Activated CD4-positive, alpha-beta T cell treated with anti-CD3 and anti-CD28 coated beads for 36 hours (primary cell): ENCODE measurements at regions not wholly inside any gene's neighbourhood (a gene's known extent, or its start where the extent isn't known, plus 50 kb on each side); places are given as distances from the start of the nearest gene placed in this dataset.

Source experiments
- ATAC-seq: fragments of 200-7000 bp; cut with Tn5 transposase; one replicate; pipeline ENCODE4 v1.10.0; 2021; ENCODE audit warnings: mild to moderate bottlenecking, moderate library complexity
- CTCF ChIA-PET: fragments of 350-600 bp; sonication (Branson Sonifier 250); formaldehyde crosslinking; loops from one replicate; lab custom pipeline; 2021; ENCODE audit warnings: antibody characterized with exemption; lab: Charles Lee
- POLR2A ChIA-PET: fragments of 350-600 bp; sonication (Branson Sonifier 250); formaldehyde crosslinking; loops from one replicate; lab custom pipeline; 2021; ENCODE audit warnings: antibody characterized with exemption, inconsistent platforms; lab: Charles Lee
- DNase-seq: peaks from one replicate; pipeline ENCODE4 v3.0.0-alpha.2; 2020
- H3K27ac Mint-ChIP-seq: one replicate; pipeline ENCODE4 v1.8.0; 2021; ENCODE audit warnings: mixed read lengths
- H3K27me3 Mint-ChIP-seq: one replicate; pipeline ENCODE4 v1.8.0; 2021; ENCODE audit warnings: mixed read lengths
- H3K36me3 Mint-ChIP-seq: one replicate; pipeline ENCODE4 v1.8.0; 2021; ENCODE audit warnings: low read depth, mixed read lengths
- H3K4me1 Mint-ChIP-seq: one replicate; pipeline ENCODE4 v1.8.0; 2021; ENCODE audit warnings: mixed read lengths
- H3K4me3 Mint-ChIP-seq: one replicate; pipeline ENCODE4 v1.8.0; 2021; ENCODE audit warnings: mild to moderate bottlenecking, moderate library complexity, mixed read lengths
- H3K9me3 Mint-ChIP-seq: one replicate; pipeline ENCODE4 v1.8.0; 2021; ENCODE audit warnings: low read depth, mixed read lengths
- intact Hi-C, 2 experiments: fragments of 100-400 bp; cut with DNase I in 1 of 2; cut with micrococcal nuclease in 1 of 2; formaldehyde crosslinking; loops; one replicate each; pipeline versions ENCODE4 v1.14.2 to v1.15.1; 2022 to 2024; cut with DNase I, micrococcal nuclease

DNA sequence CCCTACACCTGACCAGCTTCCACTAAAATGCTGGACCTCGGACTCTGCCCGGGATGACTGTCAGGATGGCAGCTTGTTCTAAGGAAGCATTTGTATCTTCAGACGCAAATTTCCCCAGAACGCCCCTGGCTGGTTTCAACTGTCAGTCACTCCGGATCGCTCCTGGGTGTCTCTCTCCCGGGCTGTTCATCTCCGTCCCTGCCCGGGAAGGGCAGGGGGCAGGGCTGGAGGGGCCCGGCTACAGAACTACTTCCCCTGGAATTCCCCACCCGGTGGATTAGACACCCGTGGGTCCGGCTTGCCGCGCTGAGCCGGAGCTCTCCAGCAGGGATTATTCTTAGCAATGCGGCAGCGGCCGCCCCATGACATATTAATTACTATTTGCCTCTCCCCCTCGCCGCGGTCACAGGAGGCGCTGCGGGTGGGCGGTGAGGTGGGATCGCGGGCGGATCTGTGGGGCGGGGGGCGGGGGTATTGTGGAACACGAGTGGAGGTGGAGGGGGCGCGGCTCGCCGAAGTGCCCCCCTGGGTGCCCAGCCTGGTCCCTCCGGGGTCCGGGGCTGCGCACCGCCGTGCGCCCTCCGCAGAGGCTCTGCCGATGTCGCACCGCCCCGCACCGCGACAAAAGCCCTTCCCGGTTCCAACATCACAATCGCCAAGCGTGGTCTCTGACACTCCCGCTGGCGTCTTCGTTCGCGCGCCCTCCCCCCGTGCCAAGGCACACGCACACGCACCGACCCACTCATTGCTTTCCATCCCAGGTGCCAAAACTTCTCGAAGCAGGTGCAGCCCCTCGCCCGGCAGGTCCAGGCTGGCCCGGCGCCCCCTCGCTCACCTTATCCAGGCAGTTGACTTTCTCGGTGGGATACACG lies 276.1 kb upstream of the NEBL start:
- intact Hi-C loops = no loop called here
- Mint-ChIP-seq H3K4me3 (peak overlapping the region; percentile 60), H3K9me3 (no peaks in the 10 kb centered on the region), H3K36me3 (no peaks in the 10 kb centered on the region), H3K27me3 (peaks cover 51% of the 10 kb centered on the region), H3K4me1 (peaks cover 3% of the 10 kb centered on the region), H3K27ac (no peak overlapping the region)
- POLR2A ChIA-PET = no interaction called here
- ATAC-seq (no peak), DNase-seq (peak; percentile 16)
- CTCF ChIA-PET = interaction anchor here (0.6 to 1.7 kb wide), 3 partner anchors 8 to 686 kb away, joined by 3 to 5 read pairs (median 4); no protein-coding TSS in a partner anchor

DNA sequence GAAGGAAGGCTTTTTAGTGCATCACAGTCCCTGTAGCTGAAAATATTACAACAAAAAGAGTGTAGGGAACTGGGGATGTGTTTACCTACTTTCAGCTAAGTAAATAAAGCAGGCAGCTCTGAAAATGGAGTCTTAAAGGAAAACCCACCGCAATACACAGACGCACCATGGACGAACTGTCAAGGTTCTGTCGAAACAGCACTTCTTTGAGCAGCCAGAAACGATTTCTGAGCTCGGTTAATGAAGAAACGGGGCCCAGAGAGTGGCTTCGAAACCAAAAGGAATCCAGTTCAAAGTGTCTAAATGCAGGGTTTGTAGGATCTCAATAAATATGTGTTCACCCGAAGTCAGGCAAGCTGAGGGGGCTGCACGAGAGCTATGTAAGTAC lies 275.4 kb upstream of the NEBL start:
- DNase-seq = no peak
- Mint-ChIP-seq H3K4me3 (no peak overlapping the region), H3K27ac (no peak overlapping the region), H3K9me3 (no peaks in the 10 kb centered on the region), H3K4me1 (peaks cover 3% of the 10 kb centered on the region), H3K27me3 (peaks cover 48% of the 10 kb centered on the region), H3K36me3 (no peaks in the 10 kb centered on the region)
- ChIA-PET CTCF (interaction anchor here (0.6 to 1.7 kb wide), 3 partner anchors 9 to 687 kb away, joined by 3 to 5 read pairs (median 4); no protein-coding TSS in a partner anchor), POLR2A (no interaction called here)
- intact Hi-C loops = no loop called here
- ATAC-seq = no peak

DNA sequence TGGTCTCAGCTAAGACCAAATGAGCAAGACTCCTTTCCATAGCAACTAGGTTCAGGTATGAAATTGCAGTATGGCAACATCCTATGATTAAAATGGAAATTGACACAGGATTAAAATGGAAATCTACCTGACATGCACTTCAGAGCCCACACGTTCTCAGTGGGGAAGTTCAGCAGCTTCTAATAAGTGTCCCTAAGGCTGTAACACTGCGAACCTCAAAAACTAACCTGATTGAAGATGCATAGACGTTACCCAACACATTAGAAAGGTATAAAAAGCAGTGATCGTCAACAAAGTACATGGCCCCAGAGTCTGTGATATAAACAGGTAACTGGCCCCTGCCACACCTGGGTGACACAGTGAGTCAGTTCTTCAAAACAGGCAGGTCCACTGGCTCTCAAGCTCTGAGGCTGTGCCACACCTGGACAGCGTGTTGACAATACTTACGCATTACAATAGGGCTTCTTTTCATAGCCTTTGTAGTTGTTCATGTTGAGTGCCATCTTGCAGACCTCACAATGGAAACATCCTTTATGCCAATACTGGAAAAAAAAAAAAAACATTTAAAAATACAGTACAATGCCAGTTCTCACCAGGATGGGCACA lies 274.9 kb upstream of the NEBL start:
- Mint-ChIP-seq H3K27ac (no peak overlapping the region), H3K4me3 (no peak overlapping the region), H3K36me3 (no peaks in the 10 kb centered on the region), H3K4me1 (peaks cover 3% of the 10 kb centered on the region), H3K9me3 (no peaks in the 10 kb centered on the region), H3K27me3 (peaks cover 46% of the 10 kb centered on the region)
- intact Hi-C loops = no loop called here
- ATAC-seq = no peak
- DNase-seq = no peak
- ChIA-PET CTCF (interaction anchor here (0.6 to 1.7 kb wide), 3 partner anchors 9 to 687 kb away, joined by 3 to 5 read pairs (median 4); no protein-coding TSS in a partner anchor), POLR2A (no interaction called here)

DNA sequence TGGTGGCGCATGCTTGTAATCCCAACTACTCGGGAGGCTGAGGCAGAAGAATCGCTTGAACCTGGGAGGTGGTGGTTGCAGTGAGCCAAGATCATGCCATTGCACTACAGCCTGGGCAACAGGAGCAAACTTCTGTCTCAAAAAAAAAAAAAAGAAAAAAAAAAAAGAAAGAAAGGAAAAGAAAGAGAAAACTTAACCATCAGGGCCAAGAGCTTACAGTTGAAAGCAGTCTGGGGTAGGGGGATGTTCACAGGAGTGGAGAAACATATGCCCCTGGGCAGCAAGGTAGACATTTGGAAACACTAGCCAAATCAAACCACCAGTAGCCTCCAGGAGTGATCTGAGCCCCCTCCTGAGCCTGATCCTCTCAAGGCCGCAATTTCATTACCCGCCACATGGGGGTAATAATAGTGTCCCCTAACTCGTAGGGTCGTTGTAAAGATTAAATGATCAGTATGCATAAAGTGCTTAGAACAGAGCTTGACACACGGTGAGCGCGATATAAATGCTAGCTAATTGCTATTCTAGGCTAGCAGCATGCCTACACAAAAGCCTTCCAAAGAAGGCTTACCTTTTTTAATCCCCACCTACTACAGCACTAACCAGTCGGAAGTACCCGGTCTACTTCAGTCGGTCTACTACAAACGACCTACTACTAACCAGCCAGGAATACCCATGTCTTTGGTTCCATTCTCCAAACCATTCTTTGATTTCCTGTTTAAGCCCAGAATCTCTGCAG lies 274.3 kb upstream of the NEBL start:
- Mint-ChIP-seq H3K27ac (no peak overlapping the region), H3K4me3 (no peak overlapping the region), H3K9me3 (no peaks in the 10 kb centered on the region), H3K27me3 (peaks cover 39% of the 10 kb centered on the region), H3K36me3 (no peaks in the 10 kb centered on the region), H3K4me1 (peaks cover 3% of the 10 kb centered on the region)
- ATAC-seq (no peak), DNase-seq (peak; percentile 20)
- intact Hi-C loops = no loop called here
- ChIA-PET CTCF (interaction anchor here (0.5 to 1.7 kb wide), 2 partner anchors 10 to 1105 kb away, joined by 3 to 5 read pairs; no protein-coding TSS in a partner anchor), POLR2A (no interaction called here)

DNA sequence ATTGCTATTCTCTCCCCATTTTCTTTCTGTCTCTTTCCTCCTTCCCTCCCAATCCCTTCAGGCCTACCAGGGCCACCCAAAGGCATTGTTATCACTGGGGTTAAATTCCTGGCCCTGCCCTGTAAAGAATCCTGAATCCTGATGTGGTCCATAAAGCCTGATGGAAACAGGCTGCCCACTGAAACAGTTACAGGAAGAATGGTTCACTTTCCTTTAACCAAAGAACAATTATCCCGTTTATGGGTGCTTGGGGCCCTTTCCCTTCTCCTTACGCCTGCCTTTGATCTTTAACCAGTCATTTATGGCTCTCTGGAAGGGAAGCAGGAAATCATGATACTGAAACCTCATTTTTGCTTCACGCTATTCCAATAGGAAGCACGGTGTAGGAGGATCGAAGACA lies 273.1 kb upstream of the NEBL start:
- Mint-ChIP-seq H3K36me3 (no peaks in the 10 kb centered on the region), H3K27ac (no peak overlapping the region), H3K4me1 (peaks cover 3% of the 10 kb centered on the region), H3K4me3 (no peak overlapping the region), H3K9me3 (no peaks in the 10 kb centered on the region), H3K27me3 (peaks cover 30% of the 10 kb centered on the region)
- ChIA-PET POLR2A (no interaction called here), CTCF (no interaction called here)
- intact Hi-C loops = no loop called here
- no peak for DNase-seq
- no peak for ATAC-seq

DNA sequence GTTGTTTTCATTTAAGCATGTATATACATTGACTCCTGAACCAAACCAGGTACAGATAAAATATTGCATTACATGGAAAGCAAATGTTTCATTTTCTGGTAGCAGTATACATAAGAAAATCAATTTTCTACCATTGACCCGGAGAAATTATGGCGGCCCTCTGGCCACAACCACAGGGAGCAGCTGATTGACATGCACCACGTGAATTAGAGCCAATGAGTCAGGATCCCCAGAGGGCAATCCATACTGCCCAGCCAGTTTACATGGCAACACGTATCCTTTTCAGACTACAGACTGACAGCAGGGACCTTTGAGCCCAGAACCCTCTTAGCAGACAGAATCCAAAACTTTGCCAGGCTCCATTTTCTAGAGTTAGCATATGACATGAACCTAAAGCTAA lies 272.2 kb upstream of the NEBL start:
- H3K27ac Mint-ChIP-seq = no peak overlapping the region
- intact Hi-C loops = no loop called here
- DNase-seq = no peak
- no peak overlapping the region for H3K4me3 Mint-ChIP-seq
- H3K27me3 Mint-ChIP-seq = peaks cover 23% of the 10 kb centered on the region
- H3K9me3 Mint-ChIP-seq = no peaks in the 10 kb centered on the region
- POLR2A ChIA-PET = no interaction called here
- H3K36me3 Mint-ChIP-seq = no peaks in the 10 kb centered on the region
- no peak for ATAC-seq
- H3K4me1 Mint-ChIP-seq = peaks cover 3% of the 10 kb centered on the region
- CTCF ChIA-PET = no interaction called here

DNA sequence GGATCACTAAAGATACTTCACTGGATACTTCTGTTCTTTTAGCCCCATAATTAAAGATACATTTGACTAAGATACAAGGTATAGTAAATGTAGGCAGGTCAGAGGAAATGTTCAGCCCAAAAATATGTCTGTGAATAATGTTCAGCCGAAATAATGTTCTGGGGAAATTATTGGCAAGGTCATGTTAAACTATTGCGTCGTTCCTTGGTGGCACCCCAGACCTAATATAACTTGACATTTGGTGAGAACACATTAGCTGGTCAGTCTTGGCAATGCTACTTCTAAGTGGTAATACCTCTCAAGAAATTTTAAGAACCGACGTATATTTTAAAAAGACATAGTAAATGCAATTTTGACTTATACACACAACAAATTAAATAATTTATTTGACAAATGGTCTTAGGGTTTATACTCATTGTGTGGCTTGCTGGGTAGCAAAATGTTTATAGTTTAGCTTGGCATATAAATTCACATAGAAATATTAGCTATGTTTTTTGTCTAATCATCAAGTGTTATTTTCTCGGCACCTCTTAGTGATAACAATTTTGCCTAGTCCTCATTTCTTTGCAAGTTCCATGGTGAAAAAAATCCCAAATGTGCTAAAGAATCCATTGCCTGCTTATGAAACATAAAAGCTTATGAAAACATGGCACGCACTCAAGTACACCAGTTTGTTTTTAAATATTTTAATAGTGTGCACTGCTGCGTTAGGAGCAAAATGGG lies 270.3 kb upstream of the NEBL start:
- ATAC-seq (no peak), DNase-seq (no peak)
- Mint-ChIP-seq H3K27me3 (peaks cover 19% of the 10 kb centered on the region), H3K9me3 (no peaks in the 10 kb centered on the region), H3K27ac (no peak overlapping the region), H3K36me3 (no peaks in the 10 kb centered on the region), H3K4me1 (no peaks in the 10 kb centered on the region), H3K4me3 (no peak overlapping the region)
- CTCF ChIA-PET = interaction anchor here (0.6 kb wide), 1 partner anchor 1602 kb away, joined by 3 read pairs; no protein-coding TSS in a partner anchor
- POLR2A ChIA-PET = no interaction called here
- intact Hi-C loops = no loop called here

DNA sequence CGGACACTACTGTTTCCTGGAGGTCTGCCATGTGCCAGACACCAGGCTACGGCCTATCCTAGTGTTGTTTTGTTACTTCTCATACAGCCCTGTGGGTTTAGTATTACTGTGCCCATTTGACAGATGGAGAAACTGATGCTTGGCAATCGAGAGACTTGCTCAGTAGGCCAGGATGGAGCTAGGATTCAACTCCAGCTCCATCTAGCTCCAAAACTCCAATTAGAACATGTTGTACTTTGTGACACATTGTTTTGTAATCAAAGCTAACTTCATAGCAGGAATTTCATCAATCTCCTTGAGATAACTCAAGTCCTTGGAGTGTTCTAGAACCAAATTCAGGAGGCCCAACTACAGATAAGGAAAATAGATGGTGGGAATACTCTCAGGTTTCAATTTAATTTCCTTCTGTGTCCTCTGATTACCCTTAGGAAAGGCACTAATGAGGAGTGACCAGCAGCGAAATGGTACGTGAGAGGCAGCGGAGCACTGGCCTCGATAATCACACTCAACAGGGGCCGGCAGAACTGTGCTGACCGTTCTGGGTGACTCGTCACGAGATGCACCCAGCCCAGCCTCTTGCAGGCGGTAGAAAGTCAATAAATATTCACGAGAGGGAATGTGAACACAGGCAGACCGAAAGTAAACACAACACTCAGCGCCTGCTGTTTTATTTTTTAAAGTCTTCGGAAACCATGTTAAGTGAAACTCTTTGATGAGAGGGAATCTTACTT lies 269.6 kb upstream of the NEBL start:
- no peak for DNase-seq
- no peak overlapping the region for H3K27ac Mint-ChIP-seq
- ChIA-PET CTCF (no interaction called here), POLR2A (no interaction called here)
- intact Hi-C loops = no loop called here
- H3K9me3 Mint-ChIP-seq = no peaks in the 10 kb centered on the region
- H3K4me1 Mint-ChIP-seq = no peaks in the 10 kb centered on the region
- peaks cover 11% of the 10 kb centered on the region for H3K27me3 Mint-ChIP-seq
- no peaks in the 10 kb centered on the region for H3K36me3 Mint-ChIP-seq
- ATAC-seq = no peak
- no peak overlapping the region for H3K4me3 Mint-ChIP-seq

DNA sequence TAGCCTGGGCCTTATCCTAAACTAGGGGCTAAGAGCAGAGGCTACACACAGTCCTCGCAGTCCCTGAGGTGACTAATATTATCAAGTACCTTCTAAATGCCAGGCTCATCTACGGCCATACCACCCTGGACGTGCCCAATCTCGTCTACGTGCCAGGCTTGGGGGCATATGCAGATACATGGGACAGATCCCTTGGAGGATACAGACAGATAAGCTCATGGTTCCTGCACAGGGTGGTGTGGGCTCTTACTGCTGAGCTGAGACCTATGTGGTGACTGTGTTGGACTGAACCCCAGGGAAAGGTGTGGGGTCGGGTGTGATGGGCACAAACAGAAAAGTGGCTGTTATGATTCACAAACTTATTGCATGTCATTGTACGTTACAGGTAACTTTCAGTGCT lies 268.4 kb upstream of the NEBL start:
- Mint-ChIP-seq H3K27ac (no peak overlapping the region), H3K4me3 (no peak overlapping the region), H3K27me3 (peaks cover 1% of the 10 kb centered on the region), H3K4me1 (no peaks in the 10 kb centered on the region), H3K36me3 (no peaks in the 10 kb centered on the region), H3K9me3 (no peaks in the 10 kb centered on the region)
- no peak for DNase-seq
- intact Hi-C loops = no loop called here
- POLR2A ChIA-PET = no interaction called here
- CTCF ChIA-PET = no interaction called here
- no peak for ATAC-seq

DNA sequence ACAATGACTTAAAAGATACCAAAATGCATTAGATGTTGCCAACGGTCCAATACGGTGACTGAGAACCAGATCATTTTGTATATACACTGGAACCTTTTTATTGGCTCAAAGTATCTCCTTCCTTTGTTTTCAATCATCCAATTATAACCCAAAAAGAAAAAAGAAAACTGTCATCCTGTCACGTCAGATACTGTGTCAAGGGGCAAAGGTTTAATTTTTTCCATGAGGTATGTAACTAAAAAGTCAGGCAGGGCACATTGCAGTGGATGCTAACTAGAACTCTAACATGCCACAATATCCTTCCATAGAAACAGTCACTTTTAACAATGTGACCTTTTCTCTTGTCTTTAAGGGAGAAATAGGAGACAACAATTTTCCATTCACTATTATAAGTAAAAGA lies 267.6 kb upstream of the NEBL start:
- Mint-ChIP-seq H3K9me3 (no peaks in the 10 kb centered on the region), H3K36me3 (no peaks in the 10 kb centered on the region), H3K27me3 (peaks cover under 1% of the 10 kb centered on the region), H3K4me3 (no peak overlapping the region), H3K4me1 (no peaks in the 10 kb centered on the region), H3K27ac (no peak overlapping the region)
- ChIA-PET CTCF (no interaction called here), POLR2A (no interaction called here)
- ATAC-seq = no peak
- DNase-seq = no peak
- intact Hi-C loops = no loop called here

DNA sequence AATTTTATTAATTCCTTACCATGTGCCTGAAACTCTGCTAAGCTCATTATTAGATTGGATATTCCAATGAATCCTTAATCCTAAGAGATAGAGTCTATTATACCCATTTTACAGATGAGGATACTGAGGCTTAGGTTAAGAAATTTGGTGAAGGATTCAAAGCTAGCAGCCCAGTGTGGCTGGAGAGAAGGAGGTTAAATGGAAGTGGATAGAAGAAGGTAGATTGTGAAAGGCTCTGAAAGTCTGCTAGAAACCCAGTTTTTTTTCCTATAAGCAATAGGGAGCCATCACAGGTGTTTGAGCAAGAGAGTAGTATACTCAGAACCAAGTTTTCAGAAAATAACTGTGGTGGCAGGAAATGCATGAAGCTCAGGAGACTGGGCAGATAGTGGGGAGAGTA lies 265.8 kb upstream of the NEBL start:
- no peak overlapping the region for H3K27ac Mint-ChIP-seq
- H3K4me1 Mint-ChIP-seq = no peaks in the 10 kb centered on the region
- ChIA-PET CTCF (no interaction called here), POLR2A (no interaction called here)
- ATAC-seq = no peak
- DNase-seq = no peak
- no peak overlapping the region for H3K4me3 Mint-ChIP-seq
- no peaks in the 10 kb centered on the region for H3K9me3 Mint-ChIP-seq
- H3K27me3 Mint-ChIP-seq = peaks cover 5% of the 10 kb centered on the region
- H3K36me3 Mint-ChIP-seq = no peaks in the 10 kb centered on the region
- intact Hi-C loops = no loop called here
